Epithelial cell of proximal tubule (primary cell): ENCODE measurements at regions not wholly inside any gene's neighbourhood (a gene's known extent, or its start where the extent isn't known, plus 50 kb on each side); places are given as distances from the start of the nearest gene placed in this dataset.
"Not testable (repeated sequence)": the region's sequence is repeated elsewhere in the genome, so short reads cannot be mapped to it uniquely, and the experiment has no call there.

Experiments
- DNase-seq: peaks from one replicate; pipeline ENCODE4 v3.0.0-alpha.2; 2011; ENCODE audit warnings: low read depth
- H3K4me3 ChIP-seq: 2 replicates; pipeline ENCODE4 v1.5.1; 2011; ENCODE audit warnings: low read depth, mild to moderate bottlenecking, low read length
- CTCF ChIP-seq: conservative IDR thresholded peaks from 2 replicates; pipeline ENCODE4 v1.5.1; 2012; ENCODE audit warnings: low read depth, mild to moderate bottlenecking, low read length

- no peak overlapping the region for H3K4me3 ChIP-seq
- DNase-seq, result no peak
- no peak for TF ChIP-seq CTCF
These were observed 1506.8 kb upstream of the WWC1 start for GRCh38 chr5:166784545-166785078.

GRCh38 chr5:166786178-166786577, 1505.3 kb upstream of the WWC1 start:
- H3K4me3 ChIP-seq, result no peak overlapping the region
- no peak for DNase-seq
- TF ChIP-seq CTCF, result no peak

GRCh38 chr5:166786889-166787288, 1504.6 kb upstream of the WWC1 start:
- DNase-seq, result no peak
- no peak overlapping the region for H3K4me3 ChIP-seq
- TF ChIP-seq CTCF, result no peak

- no peak overlapping the region for H3K4me3 ChIP-seq
- no peak for DNase-seq
- TF ChIP-seq CTCF, result no peak
These were observed 1503.4 kb upstream of the WWC1 start for GRCh38 chr5:166788050-166788449.

GRCh38 chr5:166795756-166796155, 1495.7 kb upstream of the WWC1 start:
- TF ChIP-seq CTCF, result no peak
- no peak overlapping the region for H3K4me3 ChIP-seq
- DNase-seq, result no peak

- no peak for DNase-seq
- no peak for TF ChIP-seq CTCF
- no peak overlapping the region for H3K4me3 ChIP-seq
These were observed 1488.4 kb upstream of the WWC1 start for GRCh38 chr5:166803058-166803457.

- DNase-seq, H3K4me3 ChIP-seq: not testable (repeated sequence)
These were observed 1487.2 kb upstream of the WWC1 start for GRCh38 chr5:166804223-166804622.

GRCh38 chr5:166804693-166805092, 1486.8 kb upstream of the WWC1 start:
- DNase-seq, result not testable (repeated sequence)

GRCh38 chr5:166810093-166810658, 1481.3 kb upstream of the WWC1 start:
- H3K4me3 ChIP-seq, DNase-seq: not testable (repeated sequence)

More at GRCh38 chr5:166804693-166805092, 1486.8 kb upstream of the WWC1 start:
- H3K4me3 ChIP-seq, result not testable (repeated sequence)
